HCT116 (cell line): ENCODE measurements at regions not wholly inside any gene's neighbourhood (a gene's known extent, or its start where the extent isn't known, plus 50 kb on each side); places are given as distances from the start of the nearest gene placed in this dataset.

Experiments
- ATAC-seq: fragments of 200-7000 bp; cut with Tn5 transposase; 2 replicates; pipeline ENCODE4 v1.9.1; 2020; ENCODE audit warnings: mild to moderate bottlenecking, moderate library complexity
- BruUV-seq: library from RNA; stranded (reverse); fragments of 400-500 nt; replicated peaks from 2 replicates; lab custom pipeline; 2021; lab: Mats Ljungman, UMichigan
- CTCF ChIA-PET: fragments of 300-600 bp; sonication (Branson Sonifier 250); formaldehyde crosslinking; loops from one replicate; lab custom pipeline; 2021; ENCODE audit warnings: antibody characterized with exemption; lab: Charles Lee
- POLR2A ChIA-PET: fragments of 300-600, 350-600 bp; sonication (Branson Sonifier 250); formaldehyde crosslinking; loops from one replicate; lab custom pipeline; 2021; ENCODE audit warnings: antibody characterized with exemption; lab: Charles Lee
- RAD21 ChIA-PET, 2 experiments: fragments of 300-600 bp; sonication (Branson Sonifier 250); formaldehyde crosslinking; loops; one replicate each; lab custom pipeline; 2023; ENCODE audit warnings: low total read pairs in 2 of 2; ENCODE audit not compliant: uncharacterized antibody in 2 of 2, unreplicated experiment in 2 of 2, low non-redundant PET in 1 of 2; lab: Charles Lee
- DNase-seq: peaks from one replicate; pipeline ENCODE4 v3.0.0-alpha.2; 2010; ENCODE audit warnings: low read depth, low spot score
- H2AFZ ChIP-seq: fragments of 200-600 bp; shearing (Covaris generic), sonication (generic); 2 replicates; pipeline ENCODE4 v1.6.1; 2017; ENCODE audit warnings: low read depth, mixed run types, mixed read lengths, antibody characterized with exemption, low read length; ENCODE audit not compliant: poor library complexity, severe bottlenecking
- H3K27ac ChIP-seq: 2 replicates; pipeline ENCODE4 v1.5.1; 2012; ENCODE audit warnings: low read depth, low read length
- H3K27me3 ChIP-seq: fragments of 200-600 bp; sonication (generic); 2 replicates; pipeline ENCODE4 v1.6.1; 2016; ENCODE audit warnings: mixed run types, low read length, mixed read lengths; ENCODE audit not compliant: insufficient read depth
- H3K36me3 ChIP-seq, 2 experiments: fragments of 200-500 bp in 1 of 2; fragments of 200-600 bp in 1 of 2; sonication (Bioruptor generic) in 1 of 2; sonication (generic) in 1 of 2; 2 replicates each; pipeline versions ENCODE4 v1.5.1 to v1.6.1; 2014 to 2016; ENCODE audit warnings: low read length in 2 of 2, inconsistent platforms in 1 of 2, mixed read lengths in 1 of 2, mixed run types in 1 of 2; ENCODE audit not compliant: insufficient read depth in 2 of 2, control insufficient read depth in 1 of 2
- H3K4me1 ChIP-seq, 2 experiments: fragments of 200-600 bp in 1 of 2; sonication (generic) in 1 of 2; 2 replicates each; pipeline versions ENCODE4 v1.5.1 to v1.6.1; 2012 to 2017; ENCODE audit warnings: low read length in 2 of 2, inconsistent platforms in 1 of 2, mild to moderate bottlenecking in 1 of 2, mixed read lengths in 1 of 2, mixed run types in 1 of 2, moderate library complexity in 1 of 2; ENCODE audit not compliant: insufficient read depth in 2 of 2, control insufficient read depth in 1 of 2
- H3K4me2 ChIP-seq: fragments of 200-600 bp; sonication (generic); 2 replicates; pipeline ENCODE4 v1.6.1; 2017; ENCODE audit warnings: mixed run types, low read length, mixed read lengths
- H3K4me3 ChIP-seq, 2 experiments: fragments of 200-600 bp in 1 of 2; sonication (generic) in 1 of 2; replicated peaks in 1 of 2; 2 replicates each; pipeline ENCODE4 v1.5.1; 2011 to 2016; ENCODE audit warnings: low read length in 2 of 2, control low read depth in 1 of 2, low read depth in 1 of 2, mild to moderate bottlenecking in 1 of 2, mixed read lengths in 1 of 2, mixed run types in 1 of 2
- H3K79me2 ChIP-seq: fragments of 200-600 bp; sonication (generic); 2 replicates; pipeline ENCODE4 v1.6.1; 2017; ENCODE audit warnings: mild to moderate bottlenecking, mixed run types, low read length, moderate library complexity, mixed read lengths; ENCODE audit not compliant: insufficient read depth
- H3K9ac ChIP-seq: fragments of 200-600 bp; sonication (generic); 2 replicates; pipeline ENCODE4 v1.6.1; 2016; ENCODE audit warnings: low read length, mixed read lengths
- H3K9me2 ChIP-seq: fragments of 200-600 bp; sonication (generic), shearing (Covaris generic); 2 replicates; pipeline ENCODE4 v1.6.1; 2017; ENCODE audit warnings: mixed run types, mild to moderate bottlenecking, moderate library complexity; ENCODE audit not compliant: insufficient read depth
- H3K9me3 ChIP-seq, 2 experiments: fragments of 200-500 bp in 1 of 2; fragments of 200-600 bp in 1 of 2; sonication (Bioruptor generic) in 1 of 2; sonication (generic) in 1 of 2; 2 replicates each; pipeline ENCODE4 v1.6.1; 2014 to 2017; ENCODE audit warnings: low read length in 2 of 2, mixed read lengths in 2 of 2, inconsistent platforms in 1 of 2, low read depth in 1 of 2, mild to moderate bottlenecking in 1 of 2, mixed run types in 1 of 2, moderate library complexity in 1 of 2; ENCODE audit not compliant: control insufficient read depth in 1 of 2, insufficient read depth in 1 of 2
- H4K20me1 ChIP-seq: fragments of 200-600 bp; sonication (generic), shearing (Covaris generic); 2 replicates; pipeline ENCODE4 v1.6.1; 2017; ENCODE audit warnings: mixed run types, mild to moderate bottlenecking, moderate library complexity; ENCODE audit not compliant: insufficient read depth
- CBX3 ChIP-seq: IDR thresholded peaks from 2 replicates; pipeline ENCODE4 v1.6.1; 2012; ENCODE audit warnings: low read depth
- CEBPB ChIP-seq: IDR thresholded peaks from 2 replicates; pipeline ENCODE4 v1.6.1; 2012; ENCODE audit warnings: low read depth
- EGR1 ChIP-seq: IDR thresholded peaks from 2 replicates; pipeline ENCODE4 v1.6.1; 2012; ENCODE audit warnings: low read depth
- ELF1 ChIP-seq: IDR thresholded peaks from 2 replicates; pipeline ENCODE4 v1.6.1; 2012; ENCODE audit warnings: low read depth, borderline replicate concordance
- EZH2phosphoT487 ChIP-seq: fragments of 200-600 bp; IDR thresholded peaks from 2 replicates; pipeline ENCODE4 v1.6.1; 2018; ENCODE audit warnings: antibody characterized with exemption, borderline replicate concordance
- JUND ChIP-seq: IDR thresholded peaks from 2 replicates; pipeline ENCODE4 v1.6.1; 2012
- POLR2A ChIP-seq: IDR thresholded peaks from 2 replicates; pipeline ENCODE4 v1.7.0; 2011; ENCODE audit warnings: borderline replicate concordance; ENCODE audit not compliant: insufficient read depth, insufficient read length; ENCODE audit errors: extremely low read depth
- POLR2AphosphoS5 ChIP-seq: IDR thresholded peaks from 2 replicates; pipeline ENCODE4 v1.6.1; 2011; ENCODE audit warnings: mild to moderate bottlenecking, low read depth, low read length, moderate library complexity
- RAD21 ChIP-seq: IDR thresholded peaks from 2 replicates; pipeline ENCODE4 v1.6.1; 2012; ENCODE audit warnings: low read depth, mild to moderate bottlenecking
- SP1 ChIP-seq: IDR thresholded peaks from 2 replicates; pipeline ENCODE4 v1.6.1; 2012; ENCODE audit warnings: low read depth
- TCF7L2 ChIP-seq: IDR thresholded peaks from 2 replicates; pipeline ENCODE4 v1.7.0; 2011; ENCODE audit warnings: borderline replicate concordance, inconsistent platforms; ENCODE audit not compliant: insufficient read depth, insufficient read length; ENCODE audit errors: extremely low read depth
- intact Hi-C: fragments of 100-400 bp; cut with micrococcal nuclease; formaldehyde crosslinking; loops from 2 replicates; pipeline ENCODE4 v1.10.0; 2022
- TF ChIP-seq, protein P1 (sequence below), 3 experiments: fragments of 200-600 bp in 1 of 3; sonication (generic) in 1 of 3; IDR thresholded peaks in 2 of 3; conservative IDR thresholded peaks in 1 of 3; 2 replicates each; pipeline ENCODE4 v1.5.1; 2012 to 2017; ENCODE audit warnings: low read depth in 2 of 3, low read length in 2 of 3, antibody characterized with exemption in 1 of 3, borderline replicate concordance in 1 of 3, control low read depth in 1 of 3, mild to moderate bottlenecking in 1 of 3, mixed read lengths in 1 of 3, mixed run types in 1 of 3, moderate library complexity in 1 of 3; ENCODE audit not compliant: insufficient read depth in 1 of 3
- TF ChIP-seq, protein P2 (sequence below): IDR thresholded peaks from 2 replicates; pipeline ENCODE4 v1.6.1; 2012

DNA sequence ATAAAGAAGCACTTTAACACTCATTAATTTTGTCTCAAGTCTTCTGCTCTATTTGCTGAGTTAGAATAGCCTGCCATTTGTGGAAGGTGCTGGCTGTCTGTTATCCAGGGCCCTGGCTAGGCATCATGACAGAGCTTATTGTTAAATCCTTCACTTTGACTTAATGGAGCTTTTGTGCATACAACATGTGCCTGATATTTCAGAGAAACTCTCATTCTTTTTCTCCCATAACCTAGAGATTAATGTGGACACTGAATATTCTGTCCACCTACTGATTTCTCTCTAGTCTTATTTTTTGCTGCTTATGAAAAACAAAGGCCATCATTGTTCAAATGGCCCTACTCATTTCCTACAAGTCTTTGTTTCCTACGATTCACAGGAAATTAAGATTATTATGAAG lies 383.1 kb upstream of the HTR2A start:
- CTCF ChIA-PET: no interaction called here
- Histone ChIP-seq H3K36me3 (no peaks in the 10 kb centered on the region), H3K9ac (no peak overlapping the region), H3K9me3 (0 out of 4 replicates have a peak, but pooled peaks cover 0 to 2% of the 10 kb centered on the region in 2 experiments), H3K9me2 (no peaks in the 10 kb centered on the region), H3K27me3 (no peaks in the 10 kb centered on the region), H3K79me2 (no peaks in the 10 kb centered on the region), H4K20me1 (no peaks in the 10 kb centered on the region), H3K4me1 (no peaks in the 10 kb centered on the region), H3K4me3 (no peak overlapping the region), H3K27ac (no peak overlapping the region), H3K4me2 (no peak overlapping the region), H2AFZ (no peak overlapping the region)
- intact Hi-C loops: no loop called here
- RAD21 ChIA-PET: no interaction called here
- POLR2A ChIA-PET: no interaction called here
- TF ChIP-seq, protein P1, sequence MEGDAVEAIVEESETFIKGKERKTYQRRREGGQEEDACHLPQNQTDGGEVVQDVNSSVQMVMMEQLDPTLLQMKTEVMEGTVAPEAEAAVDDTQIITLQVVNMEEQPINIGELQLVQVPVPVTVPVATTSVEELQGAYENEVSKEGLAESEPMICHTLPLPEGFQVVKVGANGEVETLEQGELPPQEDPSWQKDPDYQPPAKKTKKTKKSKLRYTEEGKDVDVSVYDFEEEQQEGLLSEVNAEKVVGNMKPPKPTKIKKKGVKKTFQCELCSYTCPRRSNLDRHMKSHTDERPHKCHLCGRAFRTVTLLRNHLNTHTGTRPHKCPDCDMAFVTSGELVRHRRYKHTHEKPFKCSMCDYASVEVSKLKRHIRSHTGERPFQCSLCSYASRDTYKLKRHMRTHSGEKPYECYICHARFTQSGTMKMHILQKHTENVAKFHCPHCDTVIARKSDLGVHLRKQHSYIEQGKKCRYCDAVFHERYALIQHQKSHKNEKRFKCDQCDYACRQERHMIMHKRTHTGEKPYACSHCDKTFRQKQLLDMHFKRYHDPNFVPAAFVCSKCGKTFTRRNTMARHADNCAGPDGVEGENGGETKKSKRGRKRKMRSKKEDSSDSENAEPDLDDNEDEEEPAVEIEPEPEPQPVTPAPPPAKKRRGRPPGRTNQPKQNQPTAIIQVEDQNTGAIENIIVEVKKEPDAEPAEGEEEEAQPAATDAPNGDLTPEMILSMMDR (IDR thresholded peaks at IDR 0.05 in 2 of 3, conservative IDR thresholded peaks at IDR 0.05 in 1 of 3; ENCODE audit: borderline replicate concordance in 1 of 3, insufficient read depth in 1 of 3, low read depth in 2 of 3, low read length in 2 of 3): no peak
- no peak for TF ChIP-seq CEBPB
- no peak for TF ChIP-seq ELF1
- TF ChIP-seq EZH2phosphoT487: no peak
- no peak for TF ChIP-seq RAD21
- TF ChIP-seq POLR2AphosphoS5: no peak
- TF ChIP-seq, protein P2, sequence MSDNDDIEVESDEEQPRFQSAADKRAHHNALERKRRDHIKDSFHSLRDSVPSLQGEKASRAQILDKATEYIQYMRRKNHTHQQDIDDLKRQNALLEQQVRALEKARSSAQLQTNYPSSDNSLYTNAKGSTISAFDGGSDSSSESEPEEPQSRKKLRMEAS: no peak
- TF ChIP-seq JUND: no peak
- TF ChIP-seq CBX3: no peak
- TF ChIP-seq POLR2A: no peak
- TF ChIP-seq SP1: no peak
- no peak for TF ChIP-seq EGR1
- no peak for TF ChIP-seq TCF7L2
- BruUV-seq: no TSS peak
- no peak for DNase-seq
- ATAC-seq: no peak
